Keratinocyte (primary cell): ENCODE measurements at regions not wholly inside any gene's neighbourhood (a gene's known extent, or its start where the extent isn't known, plus 50 kb on each side); places are given as distances from the start of the nearest gene placed in this dataset.

Experiments used
- DNase-seq: peaks from one replicate; pipeline ENCODE4 v3.0.0-alpha.2; 2011; ENCODE audit warnings: low read depth, missing footprints, low spot score
- FAIRE-seq: peaks from 2 replicates; lab custom pipeline; 2011; peaks lifted over from hg19 to GRCh38; lab: Jason Lieb, UNC
- H2AFZ ChIP-seq: 2 replicates; pipeline ENCODE4 v1.6.0; 2012; ENCODE audit warnings: low read length, control low read depth, inconsistent platforms; ENCODE audit not compliant: control insufficient read depth
- H3K27ac ChIP-seq: 2 replicates; pipeline ENCODE4 v1.5.1; 2011; ENCODE audit warnings: low read length; ENCODE audit not compliant: control insufficient read depth, insufficient read depth
- H3K27me3 ChIP-seq: 3 replicates; pipeline ENCODE4 v1.6.0; 2011; ENCODE audit warnings: low read length; ENCODE audit not compliant: control insufficient read depth, insufficient read depth; ENCODE audit errors: extremely low read depth
- H3K36me3 ChIP-seq, 2 experiments: 2 replicates in 1 of 2; 3 replicates in 1 of 2; pipeline ENCODE4 v1.5.1; 2011; ENCODE audit warnings: low read length in 2 of 2, mild to moderate bottlenecking in 1 of 2; ENCODE audit not compliant: control insufficient read depth in 2 of 2, insufficient read depth in 2 of 2; ENCODE audit errors: extremely low read depth in 1 of 2
- H3K4me1 ChIP-seq: 3 replicates; pipeline ENCODE4 v1.5.1; 2011; ENCODE audit warnings: low read length; ENCODE audit not compliant: control insufficient read depth, insufficient read depth; ENCODE audit errors: extremely low read depth
- H3K4me2 ChIP-seq: 3 replicates; pipeline ENCODE4 v1.6.0; 2011; ENCODE audit warnings: low read depth, low read length; ENCODE audit not compliant: control insufficient read depth, insufficient read depth; ENCODE audit errors: extremely low read depth
- H3K4me3 ChIP-seq, 3 experiments: fragments of 200-600 bp in 1 of 3; sonication (generic) in 1 of 3; 2 replicates in 2 of 3; 3 replicates in 1 of 3; pipeline ENCODE4 v1.5.1; 2011 to 2016; ENCODE audit warnings: low read length in 3 of 3, mild to moderate bottlenecking in 3 of 3, control low read depth in 2 of 3, inconsistent platforms in 1 of 3, low read depth in 1 of 3, mixed read lengths in 1 of 3, mixed run types in 1 of 3, moderate library complexity in 1 of 3; ENCODE audit not compliant: control insufficient read depth in 2 of 3, insufficient read depth in 2 of 3; ENCODE audit errors: extremely low read depth in 1 of 3
- H3K79me2 ChIP-seq: 2 replicates; pipeline ENCODE4 v1.6.0; 2012; ENCODE audit warnings: low read length; ENCODE audit not compliant: control insufficient read depth, insufficient read depth
- H3K9ac ChIP-seq: 3 replicates; pipeline ENCODE4 v1.6.0; 2011; ENCODE audit warnings: low read length; ENCODE audit not compliant: control insufficient read depth, insufficient read depth; ENCODE audit errors: extremely low read depth
- H3K9me1 ChIP-seq: 3 replicates; pipeline ENCODE4 v1.6.0; 2011; ENCODE audit warnings: low read length; ENCODE audit not compliant: control insufficient read depth, insufficient read depth; ENCODE audit errors: extremely low read depth
- H3K9me3 ChIP-seq: 2 replicates; pipeline ENCODE4 v1.5.1; 2012; ENCODE audit warnings: low read depth, low read length; ENCODE audit not compliant: control insufficient read depth
- H4K20me1 ChIP-seq: 3 replicates; pipeline ENCODE4 v1.6.0; 2011; ENCODE audit warnings: low read length; ENCODE audit not compliant: control insufficient read depth, insufficient read depth; ENCODE audit errors: extremely low read depth
- CTCF ChIP-seq, 3 experiments: IDR thresholded peaks in 1 of 3; conservative IDR thresholded peaks in 1 of 3; optimal IDR thresholded peaks in 1 of 3; 2 replicates in 2 of 3; 3 replicates in 1 of 3; pipeline versions ENCODE3 to v1.5.1; 2011; ENCODE audit warnings: low read length in 3 of 3, mild to moderate bottlenecking in 3 of 3, moderate library complexity in 2 of 3, control low read depth in 1 of 3, inconsistent platforms in 1 of 3; ENCODE audit not compliant: insufficient read depth in 2 of 3; ENCODE audit errors: extremely low read depth in 1 of 3
- EZH2 ChIP-seq: IDR thresholded peaks from one replicate; pipeline ENCODE4 v1.6.1; 2012; ENCODE audit warnings: inconsistent platforms, mild to moderate bottlenecking, low read length, moderate library complexity
- dilution Hi-C: fragments of 300-500 bp; cut with MboI; formaldehyde crosslinking; loops from one replicate; pipeline ENCODE4 v1.7.0; 2020; ENCODE audit warnings: low sequenced_read_pairs; ENCODE audit not compliant: extremely low pct_ligation_motif_present

GRCh38 chr15:45799508-45799907 lies 164.7 kb downstream of the SQOR start:
- no peak overlapping the region for H3K9ac ChIP-seq
- FAIRE-seq (no peak), DNase-seq (no peak)
- no peaks in the 10 kb centered on the region for H3K36me3 ChIP-seq
- no peaks in the 10 kb centered on the region for H3K79me2 ChIP-seq
- dilution Hi-C loops = no loop called here
- H3K9me1 ChIP-seq = no peaks in the 10 kb centered on the region
- H4K20me1 ChIP-seq = no peaks in the 10 kb centered on the region
- H3K27ac ChIP-seq = no peak overlapping the region
- no peak overlapping the region for H2AFZ ChIP-seq
- H3K4me3 ChIP-seq = no peak overlapping the region
- no peak overlapping the region for H3K4me2 ChIP-seq
- no peaks in the 10 kb centered on the region for H3K4me1 ChIP-seq
- no peaks in the 10 kb centered on the region for H3K9me3 ChIP-seq
- TF ChIP-seq CTCF (optimal IDR thresholded peaks at IDR 0.05 in 1 of 3, IDR thresholded peaks at IDR 0.05 in 1 of 3, conservative IDR thresholded peaks at IDR 0.05 in 1 of 3; ENCODE audit: extremely low read depth in 1 of 3, insufficient read depth in 2 of 3, low read length in 3 of 3) (no peak), EZH2 (no peak)
- no peaks in the 10 kb centered on the region for H3K27me3 ChIP-seq

- dilution Hi-C loops = no loop called here
- H3K9me3 ChIP-seq = no peaks in the 10 kb centered on the region
- no peaks in the 10 kb centered on the region for H4K20me1 ChIP-seq
- FAIRE-seq = no peak
- H3K79me2 ChIP-seq = no peaks in the 10 kb centered on the region
- H3K4me3 ChIP-seq = no peak overlapping the region
- no peaks in the 10 kb centered on the region for H3K27me3 ChIP-seq
- DNase-seq = no peak
- TF ChIP-seq CTCF (optimal IDR thresholded peaks at IDR 0.05 in 1 of 3, IDR thresholded peaks at IDR 0.05 in 1 of 3, conservative IDR thresholded peaks at IDR 0.05 in 1 of 3; ENCODE audit: extremely low read depth in 1 of 3, insufficient read depth in 2 of 3, low read length in 3 of 3) (no peak), EZH2 (no peak)
- H3K9ac ChIP-seq = no peak overlapping the region
- H3K9me1 ChIP-seq = no peaks in the 10 kb centered on the region
- H2AFZ ChIP-seq = no peak overlapping the region
- no peak overlapping the region for H3K4me2 ChIP-seq
- H3K27ac ChIP-seq = no peak overlapping the region
- no peaks in the 10 kb centered on the region for H3K4me1 ChIP-seq
- H3K36me3 ChIP-seq = no peaks in the 10 kb centered on the region
These were observed 166.7 kb downstream of the SQOR start for GRCh38 chr15:45801543-45801942.
